ENCODE measurements at regions not wholly inside any gene's neighbourhood (a gene's known extent, or its start where the extent isn't known, plus 50 kb on each side); places are given as distances from the start of the nearest gene placed in this dataset.

DNA sequence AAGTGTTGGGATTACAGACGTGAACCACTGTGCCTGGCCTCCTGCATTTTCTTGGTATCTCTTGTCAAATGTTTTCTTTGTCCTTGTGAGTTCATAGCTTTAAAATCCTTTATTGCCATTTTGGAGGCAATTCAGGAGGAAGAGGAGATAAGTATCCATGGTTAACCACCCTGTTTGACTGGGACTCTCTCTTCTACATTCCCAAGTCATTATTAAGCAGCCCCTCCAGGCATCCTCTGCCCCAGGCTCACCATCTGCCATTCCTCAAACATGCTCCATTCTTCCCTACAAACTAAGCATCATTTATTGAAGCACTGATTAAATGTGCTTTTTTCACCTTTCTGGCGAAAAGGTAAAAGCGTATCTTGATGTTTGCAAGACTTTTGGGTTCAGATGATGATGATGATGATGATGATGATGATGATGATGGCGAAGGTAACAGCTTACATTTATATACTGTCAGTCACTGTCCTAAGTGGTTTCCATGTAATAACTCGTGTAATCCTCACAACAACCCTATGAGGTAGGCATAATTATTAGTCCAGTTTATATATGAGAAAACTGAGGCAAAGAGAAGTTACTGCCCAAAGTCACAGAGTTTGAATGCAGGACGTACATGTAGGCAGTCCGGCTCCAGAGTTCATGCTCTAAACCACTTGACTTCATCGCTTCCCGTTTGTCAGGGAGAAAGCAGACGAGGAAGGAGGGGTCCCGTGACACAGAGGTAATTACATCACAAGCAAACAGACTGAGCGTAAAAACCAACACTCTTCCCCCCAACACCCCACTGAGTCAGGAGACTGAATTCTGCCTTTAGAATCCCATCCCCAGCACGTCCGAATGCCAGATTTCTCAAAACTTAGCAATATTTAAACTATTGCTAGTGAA is 69.7 kb upstream of the ACKR3 start:
- no peak for DNase-seq

DNA sequence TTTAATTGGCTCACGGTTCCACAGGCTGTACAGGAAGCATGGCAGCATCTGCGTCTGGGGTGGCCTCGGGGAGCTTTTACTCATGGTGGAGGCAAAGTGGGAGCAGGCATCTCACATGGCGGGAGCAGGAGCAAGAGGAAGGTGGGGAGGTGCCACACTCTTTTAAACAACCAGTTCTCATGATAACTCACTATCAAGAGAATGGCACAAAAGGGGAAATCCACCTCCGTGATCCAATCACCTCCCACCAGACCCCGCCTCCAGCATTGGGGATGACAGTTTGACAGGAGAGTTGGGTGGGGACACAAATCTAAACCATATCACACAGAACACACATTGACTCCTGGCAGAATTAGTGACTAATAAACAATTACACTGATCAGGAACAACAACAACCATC is 68.6 kb upstream of the ACKR3 start:
- DNase-seq = no peak

DNA sequence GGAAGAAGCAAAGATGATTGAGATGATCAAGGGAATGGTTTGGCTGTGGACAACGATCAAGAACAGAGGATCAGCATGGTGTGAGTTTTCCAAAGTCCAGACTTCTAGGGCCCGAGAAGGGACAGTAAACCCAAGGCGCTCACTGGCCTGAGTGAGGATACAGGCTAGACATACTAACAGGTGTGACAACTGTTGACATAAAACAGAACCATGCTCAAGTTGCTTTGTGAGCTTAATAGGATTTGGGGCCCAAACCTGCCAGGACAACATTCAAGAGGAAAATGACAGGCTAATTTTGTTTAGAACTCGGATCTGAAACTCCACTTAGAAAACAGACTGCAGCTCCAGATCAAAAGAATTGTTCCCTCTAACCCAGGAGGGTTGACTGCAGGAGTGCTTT is 68.1 kb upstream of the ACKR3 start:
- DNase-seq = no peak

DNA sequence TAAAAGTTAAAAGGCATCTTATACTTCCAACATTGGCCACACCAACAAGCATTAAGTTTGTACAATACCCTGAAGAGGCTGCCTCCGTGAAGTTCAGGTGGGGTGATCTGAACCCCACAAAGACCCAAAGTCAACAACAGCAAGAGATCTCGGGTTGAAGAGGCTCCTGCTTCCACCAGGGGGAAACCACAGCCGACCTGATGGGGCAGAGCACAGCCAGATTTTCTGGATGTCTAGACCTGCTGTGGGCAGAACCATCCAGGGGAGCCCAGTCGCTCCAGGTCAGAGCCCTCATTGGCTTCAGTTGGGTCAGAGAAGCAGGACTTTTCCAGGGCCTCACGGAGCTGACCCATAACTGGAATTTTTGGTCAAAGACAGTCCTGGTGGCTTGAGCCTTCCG is 66.5 kb upstream of the ACKR3 start:
- no peak for DNase-seq

DNA sequence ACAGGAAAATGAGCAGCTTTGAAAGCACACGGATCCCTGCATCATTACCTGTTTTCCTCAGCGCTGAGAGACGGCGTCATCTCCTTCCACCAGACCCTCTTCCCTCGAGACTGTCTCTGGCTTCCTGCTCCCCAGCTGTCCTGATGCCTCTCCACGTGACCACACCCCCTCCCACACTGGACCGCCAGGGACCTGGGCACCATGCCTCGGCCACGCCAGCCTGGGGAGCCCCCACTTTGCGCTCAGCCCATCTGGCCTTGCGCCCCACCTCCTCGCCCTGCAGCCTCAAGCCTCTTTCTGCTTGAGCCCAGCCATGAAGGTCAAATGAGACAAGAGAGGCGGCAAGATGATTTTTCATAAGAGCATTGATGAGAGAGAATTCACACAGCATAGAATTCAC is 66.0 kb upstream of the ACKR3 start:
- DNase-seq = no peak

DNA sequence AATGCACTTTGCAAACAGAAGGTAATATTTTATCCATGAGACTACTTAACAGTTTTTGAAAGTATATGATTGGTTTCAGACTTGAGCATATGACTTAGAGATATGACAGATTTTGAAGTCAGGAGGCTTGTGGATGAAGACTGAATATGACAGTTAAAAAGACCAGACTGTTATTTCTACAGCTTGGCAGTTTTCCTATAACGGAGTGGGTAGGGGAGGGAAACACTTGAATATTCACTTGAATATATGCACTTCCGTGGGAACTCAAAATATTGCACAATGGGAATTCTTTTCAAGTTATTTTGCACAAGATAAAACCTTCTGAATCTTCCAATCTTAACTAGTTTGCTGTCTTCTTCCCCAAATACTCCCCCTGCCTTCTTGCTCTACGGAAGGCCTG is 64.6 kb upstream of the ACKR3 start:
- DNase-seq = no peak

DNA sequence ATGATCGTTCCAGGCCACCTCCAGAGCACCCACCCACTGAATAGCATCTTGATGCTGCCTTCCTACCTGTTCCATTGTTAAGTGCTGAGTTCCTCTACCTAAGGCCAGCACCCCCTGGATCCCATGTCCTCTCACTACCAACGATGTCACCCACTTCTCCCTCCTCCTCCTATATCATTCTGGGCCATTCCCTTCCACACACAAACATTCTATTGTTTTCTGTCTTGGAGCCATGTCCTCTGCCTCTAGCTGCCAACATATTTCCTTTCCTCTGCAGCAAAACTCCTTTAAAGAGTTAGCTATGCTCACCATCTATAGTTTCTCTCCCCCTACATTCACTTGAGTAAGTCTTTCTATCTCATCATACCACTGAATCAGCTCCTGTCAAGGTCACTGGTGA is 64.0 kb upstream of the ACKR3 start:
- no peak for DNase-seq

DNA sequence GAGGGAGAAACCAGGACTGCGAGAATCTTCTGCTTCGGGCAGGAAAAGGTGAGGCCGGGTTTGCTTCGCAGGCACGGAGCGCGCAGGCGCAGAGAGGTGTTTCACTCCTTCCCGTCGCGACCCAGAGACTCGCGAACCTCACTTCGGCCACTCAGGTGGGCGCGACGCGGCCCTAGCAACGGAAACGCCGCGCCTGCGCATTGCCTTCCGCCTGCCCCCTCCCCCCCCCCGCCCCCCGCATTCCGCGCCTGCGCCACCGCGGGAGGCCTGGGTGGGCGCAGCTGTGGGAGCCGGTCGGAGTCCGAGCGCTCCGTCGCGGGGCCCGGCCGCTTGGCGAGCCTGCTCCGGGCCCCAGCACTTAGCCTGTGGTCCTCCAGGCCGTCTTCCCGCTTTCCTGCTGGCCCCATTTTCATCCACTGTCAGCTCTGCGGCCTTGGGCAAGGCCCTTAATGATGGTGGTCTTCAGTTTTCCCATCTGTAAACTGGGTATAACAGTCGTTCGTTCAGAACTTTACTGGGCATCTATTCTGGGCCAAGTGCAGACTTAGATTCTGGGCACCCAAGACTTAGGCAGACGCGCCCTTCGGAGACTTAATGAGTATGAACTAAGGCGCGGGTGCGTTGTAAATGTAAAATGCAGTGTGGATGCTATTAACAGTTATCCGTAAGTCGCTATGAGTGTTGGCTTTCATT is 62.1 kb upstream of the ACKR3 start:
- DNase-seq = peak; percentile 40

DNA sequence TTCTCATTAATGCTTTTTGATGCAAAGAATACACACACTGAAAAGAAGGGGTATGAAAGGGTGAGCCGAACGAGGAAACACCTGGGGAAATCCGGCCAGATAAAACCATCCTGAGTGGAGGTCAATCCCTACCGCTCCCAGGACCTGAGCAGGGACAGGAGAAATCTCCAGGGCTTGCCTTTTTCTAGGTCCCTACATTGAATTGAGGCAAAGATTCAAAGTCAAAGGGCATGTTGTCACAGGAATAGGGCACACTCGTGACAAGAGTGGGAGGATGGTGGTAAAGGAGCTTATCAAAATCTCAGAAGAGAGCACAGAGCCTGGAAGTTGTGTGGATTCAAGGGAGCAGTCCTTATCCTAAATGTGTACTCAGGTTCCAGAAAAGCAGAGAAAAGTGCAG is 61.2 kb upstream of the ACKR3 start:
- DNase-seq = no peak

DNA sequence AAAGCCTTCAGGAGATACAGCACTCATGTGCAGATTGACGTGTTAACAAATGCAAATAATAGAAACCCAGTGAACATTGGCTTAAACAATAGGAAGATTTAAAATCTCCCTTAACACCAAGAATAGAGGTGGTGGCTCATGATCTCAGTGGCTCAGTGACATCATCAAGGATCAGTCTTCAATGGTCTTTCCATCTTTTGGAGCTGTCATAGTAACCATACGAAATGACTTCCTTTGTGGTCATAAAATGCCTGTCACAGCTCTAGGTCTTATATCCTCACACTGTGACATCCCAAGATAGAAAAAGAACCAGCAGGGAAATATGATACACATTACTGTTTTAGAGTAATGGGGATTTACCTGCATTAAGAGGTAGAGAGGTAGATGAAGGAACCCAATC is 59.6 kb upstream of the ACKR3 start:
- DNase-seq = no peak

DNA sequence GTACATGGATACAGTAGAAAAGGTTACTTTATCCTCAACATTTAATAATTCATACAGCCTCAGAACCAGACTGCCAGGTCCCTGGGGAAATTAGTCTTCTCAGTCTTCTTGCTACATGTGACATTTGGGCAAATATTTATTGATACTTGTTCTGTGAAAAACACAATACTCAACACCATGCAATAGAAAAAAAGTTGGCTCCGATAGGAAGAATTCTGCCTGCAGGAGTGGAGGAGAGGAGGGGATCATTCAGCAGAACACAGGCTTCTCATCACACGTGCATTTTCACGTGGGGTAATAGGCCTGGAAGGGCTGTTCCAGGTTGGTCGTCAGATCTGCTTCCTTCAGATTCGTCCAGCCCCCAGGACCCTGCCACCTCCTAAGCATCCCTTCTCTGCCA is 58.4 kb upstream of the ACKR3 start:
- no peak for DNase-seq

DNA sequence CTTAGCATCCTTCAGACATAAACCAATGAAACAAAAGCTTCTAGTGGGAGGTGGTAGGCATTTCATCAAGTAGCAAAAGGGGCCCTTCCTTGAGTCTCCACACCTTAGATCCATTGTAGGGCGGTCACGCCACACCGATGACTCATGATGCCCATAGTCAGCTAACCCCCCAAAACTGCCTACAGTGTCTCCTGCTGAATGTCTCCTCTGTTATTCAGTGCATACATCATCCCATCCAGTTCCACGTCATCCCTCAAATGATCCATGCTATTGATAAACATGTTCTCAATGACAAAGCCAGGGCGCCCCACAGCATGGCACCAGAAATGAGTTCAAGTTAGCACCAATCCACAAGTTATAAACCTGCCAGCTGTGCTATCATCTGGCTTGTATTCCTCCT is 57.4 kb upstream of the ACKR3 start:
- DNase-seq = no peak

DNA sequence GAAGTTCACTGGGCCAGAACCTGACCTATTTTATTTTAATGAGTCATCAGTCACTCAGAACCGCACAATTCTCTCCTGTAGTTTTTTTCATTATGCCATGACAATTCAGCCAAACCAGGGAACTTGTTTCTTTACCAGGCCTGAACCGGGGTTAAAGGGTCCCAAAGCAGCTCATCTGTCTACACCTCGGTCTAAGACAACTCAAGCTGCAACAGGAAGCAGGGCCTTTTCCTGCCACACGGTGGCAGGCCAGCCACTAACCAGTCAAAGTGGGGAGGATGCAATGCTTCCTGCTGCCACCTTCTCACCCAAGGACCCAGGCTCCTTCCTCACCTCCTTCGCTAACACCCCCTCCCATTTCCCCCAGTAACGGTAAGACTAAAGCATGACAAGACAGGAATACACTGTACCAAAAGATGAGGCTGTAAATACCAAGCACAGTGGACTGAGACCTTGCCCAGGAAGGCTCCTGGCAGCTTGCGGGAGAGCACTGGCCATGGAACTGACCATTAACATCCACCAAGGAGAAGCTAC is 56.7 kb upstream of the ACKR3 start:
- peak; percentile 76 for DNase-seq

DNA sequence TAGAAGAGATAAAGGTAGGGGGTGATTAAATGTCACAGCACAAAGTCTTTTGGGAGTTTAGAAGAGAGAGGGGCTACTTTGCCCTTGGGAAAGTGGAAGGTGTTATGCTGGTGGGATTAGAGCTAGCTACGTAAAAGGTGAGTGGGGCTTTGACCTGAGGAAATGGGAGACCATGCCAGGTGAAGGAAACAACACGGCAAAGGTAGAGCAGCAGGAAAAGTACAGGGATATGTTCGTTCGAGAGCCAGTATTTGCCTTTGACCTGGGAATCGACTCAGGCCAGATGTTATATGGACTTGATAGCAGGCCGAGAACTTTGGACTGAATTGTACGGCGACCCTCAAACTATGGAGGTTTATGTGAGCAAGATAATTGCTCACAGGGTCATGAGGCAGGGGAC is 55.7 kb upstream of the ACKR3 start:
- no peak for DNase-seq

DNA sequence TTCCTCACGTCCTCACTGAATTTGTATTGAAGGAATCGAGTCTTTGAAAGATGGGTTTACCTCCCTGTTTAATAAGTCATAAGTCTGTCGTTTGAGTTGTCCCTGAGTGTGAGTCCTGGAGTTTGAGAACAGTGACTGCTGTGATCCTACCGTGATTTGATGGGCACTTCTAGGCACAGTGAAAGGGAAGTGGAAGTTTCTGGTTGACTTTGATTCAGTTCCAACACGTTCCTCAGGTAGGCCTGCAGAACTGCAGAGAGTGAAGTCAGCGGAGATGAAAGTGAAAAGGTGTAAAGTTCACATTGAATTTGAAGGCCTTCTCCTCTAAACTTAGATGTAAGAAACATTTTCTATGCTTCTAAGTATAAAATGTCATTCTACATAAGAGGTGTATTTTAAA is 52.9 kb upstream of the ACKR3 start:
- DNase-seq = no peak

DNA sequence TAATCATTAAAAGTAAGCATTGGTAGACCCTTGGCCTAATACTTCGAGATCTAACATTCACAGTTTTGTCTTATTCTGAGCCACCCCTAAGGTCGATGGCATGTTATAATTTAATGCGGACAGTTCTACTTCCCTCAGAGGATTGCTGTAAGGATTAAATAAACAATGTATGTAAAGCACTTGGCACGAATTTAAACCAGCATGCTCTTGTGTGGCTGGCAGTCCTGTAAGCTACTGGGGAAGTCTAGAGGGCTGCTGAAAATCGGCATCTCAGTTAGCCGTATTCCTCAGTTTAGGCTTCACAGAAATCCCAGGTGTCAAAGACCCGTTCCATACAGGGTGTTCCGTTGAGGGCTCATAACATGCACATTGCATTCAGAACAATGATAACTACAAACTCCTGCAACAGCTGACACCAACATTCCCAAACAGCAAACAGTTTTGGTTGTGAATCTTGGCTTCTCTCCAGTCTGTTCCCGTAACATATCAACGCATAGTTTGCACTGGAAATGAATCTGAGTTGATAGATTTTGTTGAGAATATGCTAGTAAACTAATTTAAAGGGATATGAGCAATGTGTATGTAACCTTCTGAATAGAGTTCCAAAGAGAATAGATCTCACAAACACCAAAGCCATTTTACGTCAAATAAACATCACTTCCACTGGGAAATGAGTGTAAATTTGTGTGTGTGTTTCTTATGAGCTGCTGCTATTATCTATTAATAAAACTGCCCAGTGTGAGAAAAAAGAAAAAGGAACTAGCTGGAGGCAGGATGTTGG is 52.2 kb upstream of the ACKR3 start:
- DNase-seq = no peak
